HG03095 (cell line): ENCODE measurements at regions not wholly inside any gene's neighbourhood (a gene's known extent, or its start where the extent isn't known, plus 50 kb on each side); places are given as distances from the start of the nearest gene placed in this dataset.

ENCODE experiments used
- ATAC-seq: cut with Tn5 transposase; IDR thresholded peaks from one replicate; pipeline ENCODE4 v1.9.1; 2021; ENCODE audit warnings: moderate library complexity; ENCODE audit not compliant: unreplicated experiment

DNA sequence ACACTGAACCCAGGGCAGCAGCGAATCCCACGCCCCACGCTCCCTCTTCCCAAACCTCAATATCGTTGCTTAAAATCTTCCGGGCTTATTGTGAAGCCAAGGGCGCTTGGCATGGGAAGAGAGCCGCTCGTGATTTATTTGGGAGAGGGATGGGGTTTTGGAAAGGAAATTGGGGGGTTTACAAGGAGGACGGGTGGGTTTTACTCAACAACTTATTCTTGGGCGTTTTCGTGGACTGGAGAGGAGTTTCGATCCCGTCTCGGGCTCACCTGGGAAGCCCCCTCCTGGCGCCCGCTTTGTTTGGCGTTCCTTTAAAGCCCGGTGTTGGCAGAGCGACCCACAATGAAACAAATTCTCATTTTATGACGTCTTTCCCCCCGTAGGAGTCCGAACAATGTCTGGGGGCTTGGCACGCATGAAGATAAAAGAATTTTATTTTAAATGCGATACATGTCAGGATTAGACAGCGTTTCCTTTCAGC is 135.3 kb downstream of the INSIG2 start:
- ATAC-seq = no peak

DNA sequence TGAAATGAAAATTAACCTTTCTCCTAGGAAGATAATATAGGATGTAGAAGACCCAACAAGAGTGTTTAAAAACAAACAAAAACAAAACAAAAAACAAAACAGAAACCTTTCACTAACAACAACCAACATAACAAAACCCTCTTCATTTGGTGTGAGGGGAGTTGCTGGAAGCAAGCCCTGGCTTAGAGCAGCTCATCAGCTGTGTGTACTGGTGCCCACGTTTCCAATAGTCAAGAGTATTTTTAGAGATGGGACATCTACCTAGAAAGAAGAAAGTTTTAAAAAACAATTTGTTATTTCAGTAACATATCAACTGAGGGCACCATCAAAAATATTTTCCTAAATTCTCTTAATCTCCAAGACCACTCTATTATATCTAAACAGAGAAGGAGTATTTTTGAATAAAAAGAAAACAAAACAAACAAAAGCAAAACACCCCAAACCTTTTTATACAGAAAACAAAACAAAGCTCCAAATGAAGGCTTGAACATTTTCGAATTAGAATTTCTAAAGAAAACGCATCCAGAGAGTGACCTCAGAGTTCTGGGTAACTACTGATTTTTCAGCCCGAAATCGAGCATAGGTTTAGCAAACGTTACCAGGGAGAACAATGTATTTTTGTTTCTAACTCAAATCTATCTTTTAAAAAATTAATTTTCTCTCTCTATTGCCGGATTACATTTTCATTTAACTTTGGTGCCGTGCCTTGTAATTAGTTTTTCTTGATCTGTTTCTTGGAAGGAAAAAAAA is 134.6 kb downstream of the INSIG2 start:
- ATAC-seq = no peak

DNA sequence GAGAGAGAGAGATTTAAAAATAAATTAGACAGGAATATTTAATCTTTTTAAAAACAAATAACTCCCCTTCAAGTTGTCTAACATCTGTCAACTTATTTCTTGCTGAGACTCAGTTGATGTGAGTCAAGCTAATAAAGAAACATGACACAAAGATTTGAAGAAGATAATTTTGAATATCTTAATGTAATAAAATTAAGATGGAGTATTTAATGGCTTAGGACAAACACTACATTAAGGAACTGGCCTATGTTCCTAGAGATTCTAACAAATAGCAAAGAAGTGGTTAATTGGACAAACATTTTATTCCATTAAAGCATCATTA is 134.0 kb downstream of the INSIG2 start:
- ATAC-seq = no peak

DNA sequence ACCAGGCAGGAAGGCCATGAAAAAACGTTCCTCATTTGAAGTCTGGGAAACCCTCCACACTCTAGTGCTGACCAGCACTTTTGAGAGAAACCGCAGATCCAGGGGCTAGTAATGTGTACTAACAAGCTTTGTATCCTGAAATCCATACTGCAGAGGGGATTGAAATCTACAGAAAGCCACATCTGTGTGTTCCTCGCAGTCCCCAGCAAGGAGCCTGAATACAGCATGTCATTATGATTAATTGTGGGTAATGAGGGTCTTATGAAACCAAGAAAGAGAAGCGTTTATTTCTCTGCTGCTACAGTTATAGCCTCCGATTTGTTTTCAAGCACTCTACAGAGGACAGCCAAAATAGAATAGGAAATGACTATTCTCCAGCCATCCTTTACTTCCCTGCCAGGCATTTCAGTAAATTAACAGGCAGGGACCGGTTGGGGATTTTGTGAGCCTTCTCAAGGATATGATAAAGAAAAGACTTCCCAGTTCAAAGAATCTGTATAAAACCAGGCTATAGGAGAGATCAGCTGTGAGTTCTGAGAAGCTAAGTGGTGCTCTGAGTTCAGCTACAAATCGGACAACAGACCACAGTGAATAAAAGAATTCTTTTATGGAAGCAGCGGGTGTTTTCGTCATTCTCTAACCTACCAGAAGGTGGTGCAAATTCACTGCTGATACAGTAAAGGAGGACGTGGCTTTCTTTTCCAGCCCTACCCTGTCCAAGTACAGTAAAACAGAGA is 133.4 kb downstream of the INSIG2 start:
- no peak for ATAC-seq

DNA sequence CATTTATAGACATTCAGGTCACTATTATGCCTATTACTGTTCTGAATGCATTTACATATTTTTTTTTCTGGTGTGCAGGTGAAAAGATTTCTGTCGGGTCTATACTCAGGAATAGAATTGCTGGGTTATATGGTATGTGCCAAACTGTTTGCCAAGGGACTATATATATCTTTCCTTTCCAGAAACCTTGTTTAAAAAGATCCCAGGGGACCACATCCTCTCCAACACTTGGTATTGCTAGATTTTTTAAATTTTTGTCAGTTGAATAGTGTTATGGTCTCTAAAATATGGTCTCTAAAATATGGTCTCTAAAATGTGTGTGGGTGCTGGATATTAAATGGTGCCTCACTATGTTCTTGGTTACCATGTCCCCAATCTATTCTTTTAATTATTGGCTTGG is 131.3 kb downstream of the INSIG2 start:
- ATAC-seq = no peak

DNA sequence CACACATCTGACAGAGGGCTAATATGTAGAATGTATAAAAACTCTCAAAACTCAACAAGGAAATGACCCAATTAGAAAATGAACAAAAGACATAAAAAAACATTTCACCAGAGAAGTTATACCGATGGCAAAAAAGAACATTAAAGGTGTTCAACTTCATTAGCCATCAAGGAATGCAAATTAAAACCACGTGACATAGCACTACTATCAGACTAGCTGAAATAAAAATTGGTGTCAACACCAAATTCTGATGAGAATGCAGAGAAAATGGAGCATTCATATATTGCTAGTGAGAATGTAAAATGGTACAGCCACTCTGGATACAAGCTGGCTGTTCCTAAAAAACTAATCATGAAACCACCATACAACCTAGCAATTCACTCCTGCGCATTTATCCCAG is 128.0 kb downstream of the INSIG2 start:
- ATAC-seq = no peak

DNA sequence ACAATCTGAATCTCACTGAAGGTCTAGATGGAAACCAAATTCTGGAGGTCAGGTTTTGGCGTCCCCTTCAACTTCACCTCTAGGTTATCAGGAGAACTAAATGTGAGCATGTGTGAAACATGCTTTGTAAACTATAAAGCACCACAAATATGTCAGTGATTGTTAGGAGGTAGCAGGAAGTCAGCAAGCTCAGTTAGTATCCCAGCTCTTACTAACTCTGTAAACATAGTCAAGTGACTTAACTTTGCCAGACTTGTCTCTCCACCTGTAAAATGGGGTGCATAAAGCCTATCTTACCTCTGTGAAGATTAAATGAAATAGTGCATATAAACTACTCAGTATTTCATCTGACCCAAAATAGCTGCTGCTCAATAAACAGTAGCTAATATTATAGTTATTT is 121.5 kb downstream of the INSIG2 start:
- no peak for ATAC-seq

DNA sequence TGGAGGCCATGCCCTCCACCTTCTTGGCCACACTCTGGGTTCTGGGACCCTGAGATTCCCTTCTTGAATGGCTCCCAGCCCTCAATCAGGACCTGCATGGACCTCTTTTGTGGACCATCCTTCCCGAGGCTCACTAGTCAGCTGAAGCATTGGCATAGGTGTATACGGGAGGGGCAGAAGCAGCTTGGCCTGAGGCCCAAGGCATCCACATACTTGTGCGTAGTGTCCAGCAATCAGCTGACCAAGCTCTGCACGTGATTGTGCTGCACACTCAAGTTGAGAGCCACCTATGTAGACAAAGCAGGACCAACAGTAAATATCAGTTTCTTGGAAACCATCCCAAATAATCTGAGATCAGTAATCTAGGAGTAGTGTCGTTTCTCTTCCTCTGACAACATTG is 119.6 kb downstream of the INSIG2 start:
- ATAC-seq = no peak

DNA sequence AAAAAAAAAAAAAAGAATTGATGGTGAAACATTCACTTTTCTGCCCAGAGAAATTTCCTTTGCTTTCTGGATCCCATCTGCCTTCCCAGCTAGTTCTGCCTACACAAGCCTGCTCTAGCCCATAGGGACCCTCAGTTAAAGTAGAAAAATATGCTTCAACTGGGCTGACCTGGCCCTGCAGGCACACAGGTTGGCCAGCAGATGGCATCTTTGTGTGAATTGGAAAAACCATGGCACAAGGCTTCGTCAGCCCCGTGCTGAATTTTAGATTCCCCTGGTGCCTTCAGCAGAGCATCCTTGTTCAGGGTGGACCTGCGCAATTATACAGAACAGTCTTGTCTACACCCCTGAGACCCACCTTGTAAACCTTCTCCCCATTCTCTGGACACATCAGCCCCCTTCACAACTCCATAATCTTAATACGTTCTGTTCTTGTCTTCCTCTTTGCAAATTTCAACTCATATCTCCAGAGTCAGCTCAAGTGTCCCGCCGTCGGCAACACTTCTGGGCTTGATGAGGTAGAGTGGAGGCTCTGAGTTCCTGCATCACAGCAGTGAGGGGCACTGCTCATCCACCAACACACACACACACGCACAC is 114.5 kb downstream of the INSIG2 start:
- peak; percentile 77 for ATAC-seq

DNA sequence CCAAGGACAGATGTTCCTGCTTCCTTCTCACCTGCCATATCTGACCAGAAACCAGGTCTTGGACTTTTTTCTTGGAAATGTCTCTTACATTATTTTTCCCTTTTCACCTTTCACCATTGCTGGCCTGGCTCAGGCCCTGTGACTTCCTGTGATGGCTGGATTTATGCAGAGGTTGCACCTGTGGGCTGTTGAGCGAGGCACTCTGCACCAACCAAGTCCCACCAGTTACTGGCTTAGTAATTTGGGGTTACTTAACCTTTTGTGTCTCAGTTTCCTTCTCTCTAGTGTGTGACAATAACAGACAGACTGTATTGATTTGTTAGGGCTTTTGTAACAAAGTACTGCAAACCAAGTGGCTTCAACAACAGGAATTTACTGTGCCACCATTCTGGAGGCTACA is 110.0 kb downstream of the INSIG2 start:
- ATAC-seq = no peak

DNA sequence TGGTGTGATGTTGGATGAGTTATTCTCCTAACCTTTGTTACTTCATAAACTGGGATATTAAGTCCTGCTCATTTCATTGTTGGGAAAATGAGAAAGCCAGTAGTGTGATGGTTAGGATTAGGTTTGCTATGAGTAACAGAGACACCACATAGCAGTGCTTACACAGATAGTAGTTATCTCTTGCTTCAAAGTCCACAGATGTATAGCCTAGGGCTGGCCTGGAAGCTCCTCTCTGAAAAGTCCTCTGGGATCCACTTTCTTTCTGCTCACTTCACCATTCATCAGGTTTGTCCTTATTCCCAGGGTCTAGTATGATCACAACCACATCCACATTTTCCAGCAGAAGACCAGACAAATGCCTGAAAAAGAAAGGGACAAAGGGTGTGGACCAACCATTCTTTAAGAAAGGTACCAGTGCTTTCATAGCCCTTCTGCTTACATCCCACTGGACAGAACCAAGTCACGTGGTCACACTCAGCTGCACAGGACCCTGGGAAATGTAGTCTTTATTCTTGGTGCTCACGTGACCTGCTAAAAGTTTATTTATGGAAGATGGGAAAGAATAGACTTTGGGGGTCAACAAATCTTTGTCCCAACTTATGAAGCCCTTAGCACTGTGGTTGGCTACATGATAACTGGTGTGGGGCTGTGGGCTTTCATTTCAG is 108.9 kb downstream of the INSIG2 start:
- no peak for ATAC-seq

DNA sequence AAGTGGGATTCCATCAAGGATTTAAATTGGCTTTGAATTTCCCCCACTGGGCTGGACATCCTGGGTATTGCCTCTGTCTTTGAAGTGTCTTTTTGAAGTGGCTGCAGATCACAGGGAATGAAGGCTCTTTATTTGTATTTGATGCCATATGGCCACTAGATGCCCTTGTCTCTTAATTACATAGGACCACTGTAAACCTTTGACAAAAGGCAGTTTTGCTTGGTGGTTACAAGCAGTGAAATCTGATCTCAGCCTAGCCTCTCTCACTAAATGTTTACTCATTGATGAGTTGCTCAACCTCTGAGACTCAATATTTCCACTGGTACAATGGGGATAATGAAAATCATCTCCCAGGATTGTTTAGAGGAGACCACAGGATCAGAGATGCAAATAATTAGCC is 102.2 kb downstream of the INSIG2 start:
- no peak for ATAC-seq

DNA sequence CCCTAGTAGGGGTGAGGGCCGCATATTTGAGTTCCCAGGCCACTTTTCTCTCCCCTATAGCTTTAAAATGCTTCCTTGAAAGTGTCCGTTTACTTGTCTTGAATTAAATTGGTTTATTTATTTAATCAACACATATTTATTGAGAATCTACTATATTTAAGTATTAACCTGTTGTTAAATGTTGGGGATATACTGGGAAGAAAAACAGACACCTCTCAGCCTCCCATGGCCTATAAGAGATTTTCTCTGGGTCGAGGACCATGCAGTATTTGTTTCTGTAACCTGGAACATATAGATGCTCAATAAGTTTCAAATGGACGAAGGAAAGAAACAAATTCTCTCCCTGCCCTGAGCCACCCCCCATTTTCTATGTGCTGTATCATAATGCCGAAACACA is 98.6 kb downstream of the INSIG2 start:
- ATAC-seq = no peak

DNA sequence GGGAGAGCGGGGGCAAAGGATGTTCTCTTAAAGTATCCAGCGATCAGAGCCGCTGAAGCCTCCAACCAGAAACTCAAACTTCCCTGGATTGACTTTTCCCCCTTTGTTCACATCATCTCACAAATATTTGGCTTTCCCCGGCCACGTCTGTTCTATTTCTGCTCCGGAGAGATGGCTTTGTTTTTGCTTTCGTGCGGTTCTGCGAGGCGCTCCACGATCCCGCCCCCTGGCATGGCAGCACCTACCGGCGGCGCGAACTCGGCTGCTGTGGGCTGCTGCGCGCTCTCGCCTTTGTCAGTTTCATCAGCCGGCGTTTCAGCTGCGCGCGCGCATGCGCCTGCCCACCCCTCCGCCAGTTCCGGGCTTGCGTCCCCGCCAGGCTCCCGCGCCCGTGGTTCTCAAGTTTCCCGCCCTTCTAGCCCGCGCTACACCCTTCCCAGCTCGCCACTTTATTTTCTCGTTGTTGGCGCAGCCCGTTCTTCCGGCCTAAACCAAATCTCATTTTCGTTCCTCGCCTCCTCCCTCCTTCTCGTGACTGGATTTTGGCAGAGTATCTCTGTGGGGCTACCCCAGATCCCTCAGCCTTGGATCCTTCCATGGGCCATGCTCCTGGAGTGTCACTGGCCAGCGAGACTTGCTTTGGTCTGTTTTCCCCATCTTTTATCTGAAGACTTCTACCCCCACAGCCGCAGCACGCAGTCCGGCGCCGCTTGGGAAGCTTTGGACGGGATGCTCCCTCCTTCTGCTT is 98.0 kb downstream of the INSIG2 start:
- peak; percentile 88 for ATAC-seq

DNA sequence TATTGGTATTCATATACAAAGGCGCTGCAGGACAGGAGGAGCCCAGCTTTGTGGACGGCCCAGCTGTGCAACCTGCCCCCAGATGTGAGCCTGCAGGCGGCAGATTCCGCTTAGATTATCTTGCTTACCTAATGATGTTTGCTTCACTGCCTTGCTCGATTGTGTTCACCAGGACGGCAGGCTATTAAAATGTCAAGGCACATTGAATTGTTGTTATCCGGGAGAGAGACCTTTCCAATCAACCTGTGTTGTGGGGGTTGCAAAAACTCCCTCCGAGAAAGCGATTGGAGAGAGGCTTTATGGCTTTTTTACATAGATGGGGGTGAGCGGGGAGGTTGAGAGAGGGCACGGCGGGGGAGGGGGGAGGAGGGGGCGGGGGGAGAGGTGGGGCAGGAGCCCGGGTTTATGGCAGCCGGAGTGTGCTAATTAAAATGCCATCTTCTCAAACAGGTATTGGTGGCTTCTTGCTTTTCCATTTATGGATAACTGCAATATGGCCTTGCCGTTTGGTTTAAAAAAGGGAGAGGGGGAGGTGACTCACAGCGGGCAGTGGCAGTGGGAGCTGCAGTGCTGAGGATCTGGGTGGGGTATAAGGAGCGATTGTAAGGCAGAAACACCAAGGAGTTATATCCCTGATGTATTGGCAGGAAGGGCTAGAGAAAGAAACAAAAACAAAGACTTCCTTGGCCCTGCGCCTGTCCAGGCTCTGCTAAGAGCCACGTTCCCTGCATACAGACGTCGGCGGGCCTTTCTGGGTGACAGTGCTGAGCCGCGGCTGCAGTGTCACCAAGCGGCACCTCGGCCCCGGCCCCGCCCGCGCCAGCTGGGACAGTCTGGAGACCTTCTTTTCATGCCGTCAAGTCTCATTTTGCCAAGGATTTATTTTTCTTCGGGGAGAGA is 97.2 kb downstream of the INSIG2 start:
- ATAC-seq = peak; percentile 86

DNA sequence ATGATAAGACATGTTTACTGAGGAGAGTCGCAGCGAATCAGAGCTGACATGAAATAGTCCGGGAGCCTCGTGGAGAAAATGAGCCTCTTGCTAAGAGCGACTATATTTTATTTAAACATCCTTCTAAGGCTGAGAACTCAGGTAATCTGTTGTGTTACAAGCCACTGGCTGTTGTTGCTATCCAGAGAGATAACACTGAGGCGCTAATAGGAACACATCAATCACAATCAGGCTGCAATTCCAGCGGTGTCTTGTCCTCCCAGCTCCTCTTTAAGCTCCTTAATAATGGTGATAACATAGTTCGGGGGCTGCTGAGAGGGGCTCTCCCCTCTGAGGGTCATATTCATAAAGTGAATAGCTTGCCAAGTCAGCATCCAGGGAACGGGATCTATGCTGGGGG is 95.1 kb downstream of the INSIG2 start:
- no peak for ATAC-seq

DNA sequence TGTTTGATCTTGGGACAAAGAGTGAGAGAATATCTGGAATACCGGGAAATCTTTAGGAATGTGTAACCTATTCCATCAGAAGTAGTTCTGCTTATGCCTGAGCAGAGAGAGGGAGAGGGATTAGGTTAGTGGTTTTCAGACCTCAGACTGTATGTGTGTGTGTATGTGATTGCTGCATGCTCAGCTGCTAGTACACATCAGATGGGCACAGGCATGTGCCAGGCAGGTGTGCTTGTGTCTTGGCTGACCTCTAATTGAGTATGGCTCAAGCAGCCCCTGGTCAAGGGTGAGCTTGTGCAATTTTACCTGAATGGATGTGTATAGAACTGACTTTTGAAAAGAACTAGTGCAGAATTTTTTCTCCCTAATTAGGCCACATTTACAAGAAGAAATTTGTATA is 91.2 kb downstream of the INSIG2 start:
- ATAC-seq = no peak

DNA sequence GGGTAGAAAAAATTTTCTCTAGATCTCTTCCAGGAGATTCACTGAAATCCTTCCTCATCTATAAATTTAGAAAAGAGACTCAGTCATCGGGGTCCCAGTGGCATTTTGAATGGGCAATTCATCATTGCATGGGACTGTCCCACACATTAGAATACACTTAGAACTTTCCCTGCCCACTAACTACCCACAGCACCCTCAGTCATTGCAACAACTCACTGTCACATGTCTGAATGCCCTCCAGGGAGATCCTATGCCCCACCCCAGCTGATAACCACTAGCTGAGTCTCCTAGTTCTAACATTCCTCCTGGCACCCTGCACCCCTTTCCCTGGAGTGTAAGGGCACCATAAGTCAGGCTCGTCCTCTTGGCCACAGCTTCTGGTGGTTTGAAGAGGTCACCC is 89.6 kb downstream of the INSIG2 start:
- no peak for ATAC-seq

DNA sequence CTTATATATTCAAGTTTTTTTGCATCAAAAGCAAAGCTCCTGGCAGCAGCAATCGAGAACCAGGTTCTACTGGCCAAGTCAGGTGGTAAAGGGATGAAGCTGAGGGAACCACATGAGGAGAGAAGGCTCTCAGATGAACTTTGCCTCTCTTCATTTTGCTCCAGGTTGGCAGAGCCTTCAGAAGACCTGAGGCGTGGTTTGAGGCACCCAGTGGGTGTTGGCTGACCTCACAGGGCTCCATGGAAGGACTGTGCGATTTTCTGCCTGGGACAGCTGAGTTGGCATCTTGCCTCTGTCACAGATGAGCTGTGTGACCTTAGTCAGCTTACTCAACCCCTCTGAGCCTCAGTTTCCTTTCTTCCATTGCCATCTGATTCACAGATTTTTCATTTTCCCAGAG is 89.0 kb downstream of the INSIG2 start:
- ATAC-seq = no peak

DNA sequence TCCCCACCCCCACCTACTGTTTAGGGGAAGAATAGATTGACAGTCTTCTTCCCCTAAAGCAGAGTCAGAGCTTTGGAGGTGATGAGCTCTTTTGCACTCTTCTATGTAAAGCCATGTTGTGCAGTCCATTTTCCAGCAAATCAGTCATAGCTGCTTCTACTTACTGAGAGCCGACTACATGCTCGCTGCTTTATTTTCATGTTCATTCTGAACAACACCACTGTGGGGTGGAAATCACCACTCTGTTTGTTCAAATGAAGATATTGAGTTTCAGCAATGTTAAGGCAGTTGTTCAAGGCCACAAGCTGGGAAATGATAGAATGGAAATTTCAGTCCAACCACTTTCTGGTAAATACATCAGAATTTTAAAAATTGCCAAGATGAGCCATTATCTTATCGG is 88.3 kb downstream of the INSIG2 start:
- no peak for ATAC-seq
